ENCODE measurements at regions not wholly inside any gene's neighbourhood (a gene's known extent, or its start where the extent isn't known, plus 50 kb on each side); places are given as distances from the start of the nearest gene placed in this dataset.

GRCh38 chr2:75932996-75933395 lies 222.3 kb upstream of the GCFC2 start:
- Histone ChIP-seq H3K27me3 (ENCODE audit: control insufficient read depth in 1 of 2, insufficient read depth in 2 of 2, low read length in 2 of 2) (no peaks in the 10 kb centered on the region), H3K36me3 (ENCODE audit: insufficient read depth, low read length) (no peaks in the 10 kb centered on the region), H3K27ac (ENCODE audit: low read depth in 1 of 2, low read length in 2 of 2) (no peak overlapping the region), H3K9me3 (ENCODE audit: control insufficient read depth in 1 of 2, insufficient read depth in 1 of 2, low read length in 2 of 2) (peaks cover 0 to 4% of the 10 kb centered on the region in 2 experiments), H3K4me1 (ENCODE audit: insufficient read depth, low read length) (no peaks in the 10 kb centered on the region), H3K4me3 (ENCODE audit: low read length) (no peak overlapping the region)
- Mint-ChIP-seq H3K9me3 (peaks cover 2% of the 10 kb centered on the region), H3K27me3 (no peaks in the 10 kb centered on the region), H3K4me1 (ENCODE audit: low read depth) (no peaks in the 10 kb centered on the region), H3K36me3 (ENCODE audit: low read depth) (no peaks in the 10 kb centered on the region), H3K27ac (no peak overlapping the region), H3K4me3 (no peak overlapping the region)
- intact Hi-C loops (cut with DNase I, micrococcal nuclease) = no loop called here
- POLR2A ChIA-PET = no interaction called here
- ATAC-seq (ENCODE audit: poor library complexity) (no peak), DNase-seq (no peak)
- TF ChIP-seq CTCF (IDR thresholded peaks at IDR 0.05) = no peak
- CTCF ChIA-PET = no interaction called here

GRCh38 chr2:75928093-75928492 lies 217.4 kb upstream of the GCFC2 start:
- H3K4me3 Mint-ChIP-seq = no peak overlapping the region
- no peaks in the 10 kb centered on the region for H3K27me3 Mint-ChIP-seq
- no peaks in the 10 kb centered on the region for H3K9me3 Mint-ChIP-seq
- POLR2A ChIA-PET = no interaction called here
- DNase-seq (no peak), ATAC-seq (ENCODE audit: poor library complexity) (no peak)
- intact Hi-C loops (cut with DNase I, micrococcal nuclease) = no loop called here
- H3K27ac ChIP-seq (ENCODE audit: low read depth in 1 of 2, low read length in 2 of 2) = no peak overlapping the region
- H3K4me1 ChIP-seq (ENCODE audit: insufficient read depth, low read length) = no peaks in the 10 kb centered on the region
- no peaks in the 10 kb centered on the region for H3K27me3 ChIP-seq (ENCODE audit: control insufficient read depth in 1 of 2, insufficient read depth in 2 of 2, low read length in 2 of 2)
- H3K4me3 ChIP-seq (ENCODE audit: low read length) = no peak overlapping the region
- no peak for TF ChIP-seq CTCF (IDR thresholded peaks at IDR 0.05)
- no peaks in the 10 kb centered on the region for H3K36me3 ChIP-seq (ENCODE audit: insufficient read depth, low read length)
- no peaks in the 10 kb centered on the region for H3K36me3 Mint-ChIP-seq (ENCODE audit: low read depth)
- no peaks in the 10 kb centered on the region for H3K9me3 ChIP-seq (ENCODE audit: control insufficient read depth in 1 of 2, insufficient read depth in 1 of 2, low read length in 2 of 2)
- H3K4me1 Mint-ChIP-seq (ENCODE audit: low read depth) = no peaks in the 10 kb centered on the region
- no peak overlapping the region for H3K27ac Mint-ChIP-seq
- CTCF ChIA-PET = no interaction called here

GRCh38 chr2:75925331-75926024 lies 214.8 kb upstream of the GCFC2 start:
- intact Hi-C loops (cut with DNase I, micrococcal nuclease) = no loop called here
- ChIA-PET POLR2A (no interaction called here), CTCF (no interaction called here)
- Mint-ChIP-seq H3K36me3 (ENCODE audit: low read depth) (no peaks in the 10 kb centered on the region), H3K27ac (no peak overlapping the region), H3K9me3 (no peaks in the 10 kb centered on the region), H3K27me3 (no peaks in the 10 kb centered on the region), H3K4me3 (no peak overlapping the region), H3K4me1 (ENCODE audit: low read depth) (no peaks in the 10 kb centered on the region)
- no peaks in the 10 kb centered on the region for H3K36me3 ChIP-seq (ENCODE audit: insufficient read depth, low read length)
- no peaks in the 10 kb centered on the region for H3K4me1 ChIP-seq (ENCODE audit: insufficient read depth, low read length)
- TF ChIP-seq CTCF (IDR thresholded peaks at IDR 0.05) = no peak
- no peaks in the 10 kb centered on the region for H3K27me3 ChIP-seq (ENCODE audit: control insufficient read depth in 1 of 2, insufficient read depth in 2 of 2, low read length in 2 of 2)
- H3K4me3 ChIP-seq (ENCODE audit: low read length) = no peak overlapping the region
- H3K9me3 ChIP-seq (ENCODE audit: control insufficient read depth in 1 of 2, insufficient read depth in 1 of 2, low read length in 2 of 2) = no peaks in the 10 kb centered on the region
- DNase-seq (no peak), ATAC-seq (ENCODE audit: poor library complexity) (no peak)
- no peak overlapping the region for H3K27ac ChIP-seq (ENCODE audit: low read depth in 1 of 2, low read length in 2 of 2)
